ENCODE measurements at regions not wholly inside any gene's neighbourhood (a gene's known extent, or its start where the extent isn't known, plus 50 kb on each side); places are given as distances from the start of the nearest gene placed in this dataset.

GRCh38 chr1:5728663-5729355 lies 263.4 kb downstream of the NPHP4 start:
- no peak for TF ChIP-seq POLR2A (IDR thresholded peaks at IDR 0.05; ENCODE audit: borderline replicate concordance, extremely low read depth, insufficient read depth, insufficient read length)
- TF ChIP-seq CTCF (IDR thresholded peaks at IDR 0.05 in 2 of 3, conservative IDR thresholded peaks at IDR 0.05 in 1 of 3; ENCODE audit: borderline replicate concordance in 1 of 3, insufficient read depth in 1 of 3, low read depth in 2 of 3, low read length in 2 of 3): no peak
- no peak for TF ChIP-seq ZNF274 (IDR thresholded peaks at IDR 0.05; ENCODE audit: low read depth, low read length)
- TF ChIP-seq ZBTB33 (IDR thresholded peaks at IDR 0.05; ENCODE audit: extremely low read depth, insufficient replicate concordance, low read length): no peak
- TF ChIP-seq EZH2 (IDR thresholded peaks at IDR 0.05): no peak
- TF ChIP-seq REST (IDR thresholded peaks at IDR 0.05; ENCODE audit: low read depth): no peak

All from HCT116 (cell line).